ENCODE measurements at regions not wholly inside any gene's neighbourhood (a gene's known extent, or its start where the extent isn't known, plus 50 kb on each side); places are given as distances from the start of the nearest gene placed in this dataset.

DNA sequence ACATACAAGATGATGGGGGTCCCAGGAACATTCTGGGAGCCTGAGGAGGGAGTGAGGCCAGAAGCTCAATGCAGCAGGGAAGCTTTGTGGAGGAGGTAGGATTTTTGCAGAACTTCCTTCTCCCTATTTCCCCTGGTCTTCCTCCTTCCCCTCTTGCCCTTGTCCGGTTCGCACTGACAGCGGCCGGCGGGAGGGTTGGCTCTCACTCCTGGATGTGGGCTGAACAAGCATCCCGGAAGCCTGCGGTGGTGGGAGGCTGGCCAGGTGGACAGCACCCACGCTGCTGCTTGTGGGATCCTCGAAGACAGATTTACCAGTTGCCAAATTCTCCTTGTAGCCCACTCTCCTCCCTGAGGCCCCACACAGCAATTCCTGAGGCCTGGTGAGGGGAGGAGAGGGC lies 112.2 kb downstream of the KCNA5 start:
- ChIA-PET POLR2A (no interaction called here), CTCF (no interaction called here)
- Histone ChIP-seq H3K27ac (ENCODE audit: insufficient read depth, low read depth, low read length) (no peak overlapping the region), H3K9ac (replicated peaks; ENCODE audit: extremely low read depth, insufficient read depth, low read length) (no peak overlapping the region), H3K4me2 (ENCODE audit: insufficient read depth, low read length) (no peak overlapping the region), H3K4me1 (ENCODE audit: control insufficient read depth, extremely low read depth, insufficient read depth, low read length) (no peaks in the 10 kb centered on the region), H3K4me3 (replicated peaks in 1 of 3; ENCODE audit: insufficient read depth in 1 of 3, low read depth in 1 of 3, low read length in 3 of 3) (no peak overlapping the region), H3K36me3 (ENCODE audit: control insufficient read depth in 2 of 2, extremely low read depth in 1 of 2, insufficient read depth in 2 of 2, low read length in 2 of 2) (no peaks in the 10 kb centered on the region), H3K9me3 (replicated peaks; ENCODE audit: control insufficient read depth, insufficient read depth, low read length) (no peaks in the 10 kb centered on the region), H4K20me1 (replicated peaks; ENCODE audit: control insufficient read depth, extremely low read depth, insufficient read depth, low read length) (no peaks in the 10 kb centered on the region), H3K27me3 (ENCODE audit: control insufficient read depth in 2 of 2, insufficient read depth in 2 of 2, low read length in 2 of 2) (peaks cover 0 to 2% of the 10 kb centered on the region in 2 experiments), H3K9me1 (replicated peaks; ENCODE audit: control insufficient read depth, extremely low read depth, insufficient read depth, low read length) (no peaks in the 10 kb centered on the region), H3K79me2 (ENCODE audit: control insufficient read depth, insufficient read depth, low read length) (no peaks in the 10 kb centered on the region), H2AFZ (ENCODE audit: low read depth, low read length) (no peak overlapping the region)
- FAIRE-seq (no peak), DNase-seq (ENCODE audit: low read depth, low spot score) (no peak)
- intact Hi-C loops (cut with micrococcal nuclease) (no loop called here), dilution Hi-C loops (cut with MboI; ENCODE audit: extremely low pct_ligation_motif_present, low sequenced_read_pairs) (no loop called here)
- TF ChIP-seq, protein P1, sequence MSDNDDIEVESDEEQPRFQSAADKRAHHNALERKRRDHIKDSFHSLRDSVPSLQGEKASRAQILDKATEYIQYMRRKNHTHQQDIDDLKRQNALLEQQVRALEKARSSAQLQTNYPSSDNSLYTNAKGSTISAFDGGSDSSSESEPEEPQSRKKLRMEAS (IDR thresholded peaks at IDR 0.05; ENCODE audit: insufficient read depth, insufficient read length), result no peak
- TF ChIP-seq, protein P2, sequence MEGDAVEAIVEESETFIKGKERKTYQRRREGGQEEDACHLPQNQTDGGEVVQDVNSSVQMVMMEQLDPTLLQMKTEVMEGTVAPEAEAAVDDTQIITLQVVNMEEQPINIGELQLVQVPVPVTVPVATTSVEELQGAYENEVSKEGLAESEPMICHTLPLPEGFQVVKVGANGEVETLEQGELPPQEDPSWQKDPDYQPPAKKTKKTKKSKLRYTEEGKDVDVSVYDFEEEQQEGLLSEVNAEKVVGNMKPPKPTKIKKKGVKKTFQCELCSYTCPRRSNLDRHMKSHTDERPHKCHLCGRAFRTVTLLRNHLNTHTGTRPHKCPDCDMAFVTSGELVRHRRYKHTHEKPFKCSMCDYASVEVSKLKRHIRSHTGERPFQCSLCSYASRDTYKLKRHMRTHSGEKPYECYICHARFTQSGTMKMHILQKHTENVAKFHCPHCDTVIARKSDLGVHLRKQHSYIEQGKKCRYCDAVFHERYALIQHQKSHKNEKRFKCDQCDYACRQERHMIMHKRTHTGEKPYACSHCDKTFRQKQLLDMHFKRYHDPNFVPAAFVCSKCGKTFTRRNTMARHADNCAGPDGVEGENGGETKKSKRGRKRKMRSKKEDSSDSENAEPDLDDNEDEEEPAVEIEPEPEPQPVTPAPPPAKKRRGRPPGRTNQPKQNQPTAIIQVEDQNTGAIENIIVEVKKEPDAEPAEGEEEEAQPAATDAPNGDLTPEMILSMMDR (IDR thresholded peaks at IDR 0.05; ENCODE audit: extremely low read depth in 1 of 2, insufficient read depth in 1 of 2, low read depth in 1 of 2, low read length in 2 of 2), result no peak
- TF ChIP-seq EZH2 (IDR thresholded peaks at IDR 0.05; ENCODE audit: borderline replicate concordance, low read depth, low read length, severe bottlenecking), result no peak
- TF ChIP-seq POLR2A (IDR thresholded peaks at IDR 0.05; ENCODE audit: low read depth, low read length), result no peak
- no peak for TF ChIP-seq JUN (IDR thresholded peaks at IDR 0.05; ENCODE audit: borderline replicate concordance, insufficient read depth, insufficient read length, low read depth)
- TF ChIP-seq GATA2 (IDR thresholded peaks at IDR 0.05; ENCODE audit: insufficient read depth, insufficient read length, low read depth, low read length), result no peak
- TF ChIP-seq POLR2AphosphoS5 (IDR thresholded peaks at IDR 0.05; ENCODE audit: insufficient read depth, low read depth, low read length), result no peak
- no peak for TF ChIP-seq MYC (IDR thresholded peaks at IDR 0.05; ENCODE audit: low read depth, low read length)
- no TSS peak for BruUV-seq (replicated peaks)

Data from endothelial cell of umbilical vein (primary cell).